Neural cell (in vitro differentiated cells): ENCODE measurements at regions not wholly inside any gene's neighbourhood (a gene's known extent, or its start where the extent isn't known, plus 50 kb on each side); places are given as distances from the start of the nearest gene placed in this dataset.

Source experiments
- H2AFZ ChIP-seq: fragments of 200-600, 300-800 bp; sonication (generic), shearing (Covaris generic); 2 replicates; pipeline ENCODE4 v1.6.0; 2014; ENCODE audit warnings: low read depth, mild to moderate bottlenecking, antibody characterized with exemption, low read length, moderate library complexity
- H3F3A ChIP-seq: fragments of 200-600 bp; shearing (Covaris generic); 2 replicates; pipeline ENCODE4 v1.6.1; 2016; ENCODE audit warnings: mild to moderate bottlenecking, moderate library complexity, mixed read lengths, antibody characterized with exemption, low read length; ENCODE audit not compliant: insufficient read depth, poor library complexity, severe bottlenecking
- H3K27ac ChIP-seq: fragments of 200-600, 300-800 bp; sonication (generic), shearing (Covaris generic); 2 replicates; pipeline ENCODE4 v1.5.1; 2014; ENCODE audit warnings: mild to moderate bottlenecking, low read length, moderate library complexity
- H3K27me3 ChIP-seq: fragments of 300-800, 200-600 bp; sonication (generic), shearing (Covaris generic); 2 replicates; pipeline ENCODE4 v1.6.0; 2014; ENCODE audit warnings: mild to moderate bottlenecking, low read depth, low read length, moderate library complexity; ENCODE audit not compliant: insufficient read depth
- H3K36me3 ChIP-seq: fragments of 300-800, 200-600 bp; sonication (generic), shearing (Covaris generic); 2 replicates; pipeline ENCODE4 v1.5.1; 2014; ENCODE audit warnings: mild to moderate bottlenecking, antibody characterized with exemption, low read length, moderate library complexity; ENCODE audit not compliant: insufficient read depth
- H3K4me2 ChIP-seq: fragments of 300-800, 200-600 bp; sonication (generic), shearing (Covaris generic); 2 replicates; pipeline ENCODE4 v1.6.0; 2014; ENCODE audit warnings: mild to moderate bottlenecking, low read length
- H3K4me3 ChIP-seq: fragments of 300-800, 200-600 bp; sonication (generic), shearing (Covaris generic); 2 replicates; pipeline ENCODE4 v1.5.1; 2014; ENCODE audit warnings: mild to moderate bottlenecking, low read length, moderate library complexity
- H3K79me2 ChIP-seq: fragments of 200-600 bp; shearing (Covaris generic); replicated peaks from 2 replicates; pipeline ENCODE4 v1.6.0; 2014; ENCODE audit warnings: mild to moderate bottlenecking, low read length, moderate library complexity; ENCODE audit not compliant: insufficient read depth
- H3K9ac ChIP-seq: fragments of 300-800, 200-600 bp; sonication (generic), shearing (Covaris generic); 2 replicates; pipeline ENCODE4 v1.6.1; 2016; ENCODE audit warnings: mild to moderate bottlenecking, low read length, mixed read lengths
- H3K9me2 ChIP-seq: fragments of 200-600 bp; shearing (Covaris generic); 2 replicates; pipeline ENCODE4 v1.6.1; 2016; ENCODE audit warnings: mild to moderate bottlenecking, low read length, mixed read lengths; ENCODE audit not compliant: insufficient read depth
- H3K9me3 ChIP-seq: fragments of 200-600, 300-800 bp; sonication (generic), shearing (Covaris generic); 2 replicates; pipeline ENCODE4 v1.6.1; 2016; ENCODE audit warnings: mild to moderate bottlenecking, mixed run types, low read length, moderate library complexity, mixed read lengths
- H4K20me1 ChIP-seq: fragments of 200-600 bp; shearing (Covaris generic); 2 replicates; pipeline ENCODE4 v1.6.1; 2016; ENCODE audit warnings: mild to moderate bottlenecking, mixed run types; ENCODE audit not compliant: insufficient read depth
- EP300 ChIP-seq: fragments of 450-650 bp; conservative IDR thresholded peaks from 2 replicates; pipeline ENCODE4 v1.6.1; 2014; ENCODE audit warnings: antibody characterized with exemption, mild to moderate bottlenecking, moderate library complexity; ENCODE audit not compliant: poor library complexity, severe bottlenecking
- EZH2 ChIP-seq: fragments of 200-600, 300-800 bp; shearing (Covaris generic), sonication (generic); IDR thresholded peaks from 2 replicates; pipeline ENCODE4 v1.6.1; 2014; ENCODE audit warnings: antibody characterized with exemption, low read length, borderline replicate concordance, mild to moderate bottlenecking; ENCODE audit not compliant: insufficient read depth, poor library complexity, severe bottlenecking
- MXI1 ChIP-seq: fragments of 450-650 bp; conservative IDR thresholded peaks from 2 replicates; pipeline ENCODE4 v1.6.1; 2014; ENCODE audit warnings: antibody characterized with exemption, mild to moderate bottlenecking; ENCODE audit not compliant: poor library complexity, severe bottlenecking
- POLR2AphosphoS5 ChIP-seq: IDR thresholded peaks from 2 replicates; pipeline ENCODE4 v1.6.1; 2012
- RAD21 ChIP-seq: fragments of 450-650 bp; conservative IDR thresholded peaks from 2 replicates; pipeline ENCODE4 v1.6.1; 2014; ENCODE audit warnings: antibody characterized with exemption, mild to moderate bottlenecking, moderate library complexity
- SMC3 ChIP-seq: fragments of 450-650 bp; conservative IDR thresholded peaks from 2 replicates; pipeline ENCODE4 v1.6.1; 2014; ENCODE audit warnings: antibody characterized with exemption, mild to moderate bottlenecking, moderate library complexity; ENCODE audit not compliant: poor library complexity
- TAF1 ChIP-seq: IDR thresholded peaks from 2 replicates; pipeline ENCODE4 v1.6.1; 2012; ENCODE audit warnings: low read depth
- TF ChIP-seq, protein P1 (sequence below): IDR thresholded peaks from 2 replicates; pipeline ENCODE4 v1.6.1; 2012; ENCODE audit warnings: borderline replicate concordance
- TF ChIP-seq, protein P2 (sequence below): fragments of 450-650 bp; IDR thresholded peaks from 2 replicates; pipeline ENCODE4 v1.5.1; 2014; ENCODE audit warnings: antibody characterized with exemption, mild to moderate bottlenecking, moderate library complexity; ENCODE audit not compliant: poor library complexity, severe bottlenecking

DNA sequence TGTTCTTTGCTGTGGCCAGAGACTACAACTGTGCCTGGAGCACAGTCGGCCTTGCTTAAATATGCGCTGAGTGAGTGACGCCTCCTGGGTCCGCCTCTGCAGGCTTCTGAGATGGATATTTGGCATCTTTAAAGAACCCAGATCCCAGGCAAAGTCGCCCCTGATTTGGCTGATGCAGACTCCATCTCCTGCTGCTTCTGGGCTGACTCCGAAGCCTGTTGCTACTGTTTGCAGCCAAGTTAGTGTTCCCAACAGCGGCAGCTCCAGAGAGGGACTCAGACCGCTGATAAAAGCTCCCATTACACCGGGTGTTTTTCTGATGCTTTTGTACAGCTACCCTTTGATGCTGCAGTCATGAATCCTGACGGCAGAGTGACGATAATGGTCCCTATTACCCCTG is 83.0 kb upstream of the SULF2 start:
- Histone ChIP-seq H3K9ac (no peak overlapping the region), H3K4me3 (no peak overlapping the region), H3K27me3 (no peaks in the 10 kb centered on the region), H3K79me2 (no peaks in the 10 kb centered on the region), H3K27ac (no peak overlapping the region), H3F3A (no peaks in the 10 kb centered on the region), H2AFZ (no peak overlapping the region), H4K20me1 (no peaks in the 10 kb centered on the region), H3K9me2 (no peaks in the 10 kb centered on the region), H3K36me3 (no peaks in the 10 kb centered on the region), H3K4me2 (no peak overlapping the region), H3K9me3 (no peaks in the 10 kb centered on the region)
- no peak for TF ChIP-seq MXI1

DNA sequence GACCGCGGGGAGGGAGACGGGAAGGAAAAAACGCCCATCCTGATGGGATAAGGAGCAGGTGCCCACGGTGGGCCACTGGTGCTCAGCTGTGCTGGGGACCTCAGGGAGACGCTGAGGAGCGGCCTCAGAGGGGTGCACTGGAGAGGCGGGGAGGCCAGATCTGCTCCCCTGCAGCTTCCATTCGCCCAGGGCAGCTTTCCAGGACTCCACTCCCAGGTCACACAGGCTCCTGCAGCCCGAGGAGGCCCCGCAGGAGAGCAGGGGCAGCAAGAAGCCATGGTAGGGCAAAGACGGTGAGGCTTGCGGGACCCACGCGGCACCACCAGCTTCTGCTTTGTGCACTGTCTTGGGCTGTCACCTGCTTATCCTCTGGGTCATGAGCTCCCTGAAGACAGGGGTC is 82.5 kb upstream of the SULF2 start:
- no peaks in the 10 kb centered on the region for H3K27me3 ChIP-seq
- no peaks in the 10 kb centered on the region for H3K9me3 ChIP-seq
- H3K4me3 ChIP-seq = no peak overlapping the region
- H3F3A ChIP-seq = no peaks in the 10 kb centered on the region
- no peaks in the 10 kb centered on the region for H4K20me1 ChIP-seq
- H3K79me2 ChIP-seq = no peaks in the 10 kb centered on the region
- H2AFZ ChIP-seq = no peak overlapping the region
- no peaks in the 10 kb centered on the region for H3K9me2 ChIP-seq
- H3K4me2 ChIP-seq = no peak overlapping the region
- no peak overlapping the region for H3K27ac ChIP-seq
- TF ChIP-seq, protein P1, sequence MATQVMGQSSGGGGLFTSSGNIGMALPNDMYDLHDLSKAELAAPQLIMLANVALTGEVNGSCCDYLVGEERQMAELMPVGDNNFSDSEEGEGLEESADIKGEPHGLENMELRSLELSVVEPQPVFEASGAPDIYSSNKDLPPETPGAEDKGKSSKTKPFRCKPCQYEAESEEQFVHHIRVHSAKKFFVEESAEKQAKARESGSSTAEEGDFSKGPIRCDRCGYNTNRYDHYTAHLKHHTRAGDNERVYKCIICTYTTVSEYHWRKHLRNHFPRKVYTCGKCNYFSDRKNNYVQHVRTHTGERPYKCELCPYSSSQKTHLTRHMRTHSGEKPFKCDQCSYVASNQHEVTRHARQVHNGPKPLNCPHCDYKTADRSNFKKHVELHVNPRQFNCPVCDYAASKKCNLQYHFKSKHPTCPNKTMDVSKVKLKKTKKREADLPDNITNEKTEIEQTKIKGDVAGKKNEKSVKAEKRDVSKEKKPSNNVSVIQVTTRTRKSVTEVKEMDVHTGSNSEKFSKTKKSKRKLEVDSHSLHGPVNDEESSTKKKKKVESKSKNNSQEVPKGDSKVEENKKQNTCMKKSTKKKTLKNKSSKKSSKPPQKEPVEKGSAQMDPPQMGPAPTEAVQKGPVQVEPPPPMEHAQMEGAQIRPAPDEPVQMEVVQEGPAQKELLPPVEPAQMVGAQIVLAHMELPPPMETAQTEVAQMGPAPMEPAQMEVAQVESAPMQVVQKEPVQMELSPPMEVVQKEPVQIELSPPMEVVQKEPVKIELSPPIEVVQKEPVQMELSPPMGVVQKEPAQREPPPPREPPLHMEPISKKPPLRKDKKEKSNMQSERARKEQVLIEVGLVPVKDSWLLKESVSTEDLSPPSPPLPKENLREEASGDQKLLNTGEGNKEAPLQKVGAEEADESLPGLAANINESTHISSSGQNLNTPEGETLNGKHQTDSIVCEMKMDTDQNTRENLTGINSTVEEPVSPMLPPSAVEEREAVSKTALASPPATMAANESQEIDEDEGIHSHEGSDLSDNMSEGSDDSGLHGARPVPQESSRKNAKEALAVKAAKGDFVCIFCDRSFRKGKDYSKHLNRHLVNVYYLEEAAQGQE = no peak
- no peak for TF ChIP-seq EP300
- no peak for TF ChIP-seq EZH2
- TF ChIP-seq RAD21 = no peak
- TF ChIP-seq, protein P2, sequence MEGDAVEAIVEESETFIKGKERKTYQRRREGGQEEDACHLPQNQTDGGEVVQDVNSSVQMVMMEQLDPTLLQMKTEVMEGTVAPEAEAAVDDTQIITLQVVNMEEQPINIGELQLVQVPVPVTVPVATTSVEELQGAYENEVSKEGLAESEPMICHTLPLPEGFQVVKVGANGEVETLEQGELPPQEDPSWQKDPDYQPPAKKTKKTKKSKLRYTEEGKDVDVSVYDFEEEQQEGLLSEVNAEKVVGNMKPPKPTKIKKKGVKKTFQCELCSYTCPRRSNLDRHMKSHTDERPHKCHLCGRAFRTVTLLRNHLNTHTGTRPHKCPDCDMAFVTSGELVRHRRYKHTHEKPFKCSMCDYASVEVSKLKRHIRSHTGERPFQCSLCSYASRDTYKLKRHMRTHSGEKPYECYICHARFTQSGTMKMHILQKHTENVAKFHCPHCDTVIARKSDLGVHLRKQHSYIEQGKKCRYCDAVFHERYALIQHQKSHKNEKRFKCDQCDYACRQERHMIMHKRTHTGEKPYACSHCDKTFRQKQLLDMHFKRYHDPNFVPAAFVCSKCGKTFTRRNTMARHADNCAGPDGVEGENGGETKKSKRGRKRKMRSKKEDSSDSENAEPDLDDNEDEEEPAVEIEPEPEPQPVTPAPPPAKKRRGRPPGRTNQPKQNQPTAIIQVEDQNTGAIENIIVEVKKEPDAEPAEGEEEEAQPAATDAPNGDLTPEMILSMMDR = no peak
- TF ChIP-seq POLR2AphosphoS5 = no peak
- TF ChIP-seq MXI1 = no peak
- no peak for TF ChIP-seq TAF1
- TF ChIP-seq SMC3 = no peak
- no peak overlapping the region for H3K9ac ChIP-seq
- H3K36me3 ChIP-seq = no peaks in the 10 kb centered on the region

DNA sequence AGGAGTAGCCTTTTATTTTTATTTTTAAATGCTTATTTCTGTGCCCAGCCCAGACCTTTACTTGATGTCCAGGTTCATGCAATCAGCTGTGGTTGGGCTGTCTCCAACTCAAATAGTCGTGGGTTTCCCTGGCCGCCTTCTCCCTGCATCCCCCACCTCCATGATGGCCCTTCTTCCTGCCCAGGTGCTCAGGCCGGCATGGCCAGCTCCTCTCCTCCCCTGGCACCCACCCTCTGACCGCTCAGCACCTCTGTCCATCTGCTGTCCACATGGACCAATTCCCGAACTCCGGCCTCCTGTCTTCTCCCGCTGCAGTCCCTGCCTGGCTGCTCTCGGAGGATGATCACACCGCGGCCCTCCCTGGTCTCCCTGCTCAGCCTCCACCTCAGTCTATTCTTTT is 81.2 kb upstream of the SULF2 start:
- no peak overlapping the region for H3K27ac ChIP-seq
- H3K9me3 ChIP-seq = no peaks in the 10 kb centered on the region
- TF ChIP-seq, protein P1 = no peak
- TF ChIP-seq, protein P2 = no peak
- TF ChIP-seq RAD21 (no peak), EP300 (no peak), EZH2 (no peak), MXI1 (no peak), TAF1 (no peak), POLR2AphosphoS5 (no peak), SMC3 (no peak)
- H3K4me3 ChIP-seq = no peak overlapping the region
- H3K36me3 ChIP-seq = no peaks in the 10 kb centered on the region
- H4K20me1 ChIP-seq = no peaks in the 10 kb centered on the region
- H3K27me3 ChIP-seq = no peaks in the 10 kb centered on the region
- no peak overlapping the region for H2AFZ ChIP-seq
- H3K79me2 ChIP-seq = no peaks in the 10 kb centered on the region
- H3K9me2 ChIP-seq = no peaks in the 10 kb centered on the region
- H3K9ac ChIP-seq = no peak overlapping the region
- no peaks in the 10 kb centered on the region for H3F3A ChIP-seq
- no peak overlapping the region for H3K4me2 ChIP-seq
